ENCODE measurements at regions not wholly inside any gene's neighbourhood (a gene's known extent, or its start where the extent isn't known, plus 50 kb on each side); places are given as distances from the start of the nearest gene placed in this dataset.

DNA sequence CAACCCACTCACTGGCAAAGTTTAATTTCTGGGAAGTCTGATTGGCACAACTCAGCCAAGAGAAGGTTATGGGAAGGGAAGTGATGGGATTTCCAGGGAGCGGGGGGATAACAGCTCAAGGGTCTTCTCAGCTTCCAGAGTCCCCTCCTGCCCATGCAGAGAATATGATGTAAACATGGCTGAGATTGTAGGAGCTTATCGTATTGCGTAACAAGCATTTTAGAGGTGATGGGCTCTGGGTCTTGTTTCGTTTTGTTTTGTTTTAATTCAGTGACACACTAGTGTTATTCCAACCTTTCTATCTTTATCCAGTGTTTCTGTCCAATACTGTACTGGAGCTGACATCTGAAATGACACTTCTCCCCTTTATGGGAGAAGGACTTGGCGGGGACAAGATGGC is 762.1 kb upstream of the TMEM132C start:
- DNase-seq (ENCODE audit: low spot score), result no peak
- in situ Hi-C loops (cut with HindIII; ENCODE audit: low sequenced_read_pairs), result no loop called here

DNA sequence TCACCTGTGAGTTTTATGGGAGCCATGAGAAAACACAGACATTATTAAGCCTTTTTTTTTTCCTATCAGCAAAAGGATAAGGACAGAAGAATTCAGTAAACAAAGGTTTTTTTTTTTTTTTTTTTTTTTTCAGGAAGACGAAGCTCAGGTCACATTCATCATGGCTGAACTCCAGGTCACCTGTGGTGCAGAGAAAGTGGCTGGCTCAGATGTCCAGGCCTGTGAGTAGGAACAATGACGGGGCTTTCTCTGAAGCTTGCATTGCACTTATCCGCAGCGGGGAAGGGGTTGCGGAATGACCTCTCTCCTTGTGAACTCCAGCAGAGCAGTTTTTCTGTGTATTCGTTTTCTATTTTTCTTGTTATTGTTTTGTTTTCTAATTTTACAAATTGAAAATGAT is 759.6 kb upstream of the TMEM132C start:
- DNase-seq (ENCODE audit: low spot score), result peak; percentile 51
- in situ Hi-C loops (cut with HindIII; ENCODE audit: low sequenced_read_pairs), result no loop called here

DNA sequence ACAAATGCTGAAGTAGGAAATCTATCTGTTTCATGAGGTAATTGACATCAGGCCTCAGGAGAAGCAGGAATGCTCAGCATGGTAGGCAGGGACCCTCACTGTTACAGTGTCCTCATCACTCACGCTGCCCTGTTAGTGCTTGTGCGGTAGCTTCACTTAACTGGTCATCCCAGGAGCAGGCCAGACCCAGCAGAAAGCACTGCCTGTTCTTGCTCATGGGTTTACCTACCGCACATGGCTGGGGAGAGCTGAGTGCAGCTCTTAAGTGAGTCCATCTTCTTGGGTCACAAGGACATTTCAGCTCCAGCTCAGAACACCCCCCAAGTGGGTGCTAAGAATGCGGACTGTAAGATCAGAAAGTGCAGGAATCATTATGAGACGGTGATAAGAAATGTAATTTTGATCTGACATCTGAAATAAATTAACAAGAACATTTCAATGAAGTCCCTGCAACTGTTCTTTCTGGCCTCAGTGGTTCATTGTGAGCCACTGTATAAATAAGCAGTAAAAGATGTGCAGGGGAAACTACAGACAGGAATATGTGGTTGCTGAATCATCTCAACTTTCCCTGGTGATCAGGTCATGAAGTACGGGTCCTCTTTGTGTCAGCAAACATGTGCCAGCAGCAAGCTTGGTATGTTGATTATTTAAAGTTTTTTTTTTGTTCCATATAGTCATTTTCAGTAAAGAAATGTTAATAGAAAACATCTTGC is 757.7 kb upstream of the TMEM132C start:
- DNase-seq (ENCODE audit: low spot score), result no peak
- in situ Hi-C loops (cut with HindIII; ENCODE audit: low sequenced_read_pairs), result no loop called here

DNA sequence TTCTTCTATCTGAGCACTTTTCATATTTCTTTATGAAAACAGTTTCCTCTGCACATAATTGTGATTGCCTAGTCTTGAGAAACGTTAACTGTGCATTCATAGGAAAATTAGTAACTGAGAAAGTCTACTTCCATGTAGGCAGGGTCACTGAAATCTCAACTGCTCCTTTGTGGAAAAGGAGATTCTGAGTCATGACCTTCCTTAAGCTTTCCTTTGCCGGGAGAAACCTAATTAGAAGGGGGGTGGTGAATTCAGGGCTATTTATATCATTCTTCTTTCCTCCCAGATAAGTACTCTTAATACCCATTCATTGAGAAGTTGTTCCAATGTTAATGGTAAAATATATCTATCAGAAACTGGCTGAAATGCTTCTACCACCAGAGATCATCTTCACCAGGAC is 751.0 kb upstream of the TMEM132C start:
- no peak for DNase-seq (ENCODE audit: low spot score)
- in situ Hi-C loops (cut with HindIII; ENCODE audit: low sequenced_read_pairs), result no loop called here

DNA sequence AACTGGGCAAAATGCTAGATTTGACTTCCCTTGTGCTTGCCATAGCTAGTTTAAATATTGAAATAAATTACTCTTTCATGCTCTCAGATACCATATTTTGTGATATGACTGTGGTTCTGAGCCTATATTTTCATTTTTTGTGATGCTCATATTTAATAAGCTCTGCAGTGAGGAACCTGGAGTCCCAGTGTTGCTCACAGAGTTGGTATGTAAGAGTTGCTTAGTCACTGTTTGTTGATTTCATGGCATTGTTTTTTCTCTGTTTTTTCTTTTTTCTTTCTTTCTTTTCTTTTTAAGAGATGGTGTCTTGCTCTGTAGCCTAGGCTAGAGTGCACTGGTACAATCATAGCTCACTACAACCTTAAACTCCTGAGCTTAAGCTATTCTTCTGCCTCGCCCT is 750.5 kb upstream of the TMEM132C start:
- no peak for DNase-seq (ENCODE audit: low spot score)
- in situ Hi-C loops (cut with HindIII; ENCODE audit: low sequenced_read_pairs), result no loop called here

DNA sequence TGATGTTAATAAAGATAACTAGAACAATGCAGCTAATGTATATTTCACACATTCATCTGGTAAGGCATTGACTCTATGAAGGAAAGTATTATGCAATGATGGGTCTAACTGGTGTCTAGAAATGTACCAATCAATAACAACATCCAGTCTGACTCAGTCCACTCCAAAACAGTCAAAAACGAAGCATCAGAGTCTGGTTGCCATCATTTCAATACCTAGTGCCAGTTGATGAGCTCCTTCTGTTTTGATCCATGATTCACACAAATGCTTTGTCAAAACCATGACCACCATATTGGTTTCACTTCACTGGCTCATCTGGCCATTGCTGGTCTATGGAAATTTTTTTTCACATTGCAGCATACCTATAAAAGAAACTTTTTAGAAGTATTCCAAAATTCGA is 747.2 kb upstream of the TMEM132C start:
- in situ Hi-C loops (cut with HindIII; ENCODE audit: low sequenced_read_pairs), result no loop called here
- DNase-seq (ENCODE audit: low spot score), result no peak

DNA sequence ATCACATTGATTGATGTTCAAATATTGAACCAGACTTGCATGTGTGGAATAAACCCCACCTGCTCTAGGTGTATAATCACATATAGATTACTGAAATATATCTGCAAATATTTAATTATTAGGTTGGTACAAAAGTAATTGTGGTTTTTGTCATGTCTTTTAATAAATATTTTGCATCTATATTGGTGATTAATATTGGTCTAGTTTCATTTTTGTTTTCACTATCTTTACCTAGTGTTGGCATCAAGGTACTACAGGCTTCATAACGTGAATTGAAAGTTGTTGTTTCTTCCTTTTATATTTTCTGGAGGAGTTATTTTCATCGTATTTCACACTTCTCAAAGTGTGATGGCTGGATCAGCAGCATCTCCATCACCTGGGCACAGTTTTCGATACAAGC is 740.0 kb upstream of the TMEM132C start:
- DNase-seq (ENCODE audit: low spot score), result no peak
- in situ Hi-C loops (cut with HindIII; ENCODE audit: low sequenced_read_pairs), result no loop called here

DNA sequence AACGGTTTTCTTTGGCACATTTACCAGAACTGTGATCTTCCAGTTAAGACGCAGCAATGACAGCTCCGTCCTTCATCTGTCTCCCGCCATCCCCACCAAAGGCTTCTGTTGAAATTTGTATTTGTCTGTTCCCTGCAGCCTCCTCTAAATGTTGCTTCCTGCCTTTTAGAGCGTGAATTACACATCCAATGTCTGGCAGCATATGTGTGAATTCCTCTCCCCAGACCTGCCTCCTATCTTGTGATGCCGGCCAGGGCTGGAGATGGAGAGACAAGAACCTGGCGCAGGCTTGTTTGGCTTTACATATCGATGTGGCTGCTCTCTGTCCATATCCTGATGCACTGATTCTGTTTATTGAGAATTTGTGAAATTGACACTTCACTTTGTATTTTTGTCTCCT is 738.4 kb upstream of the TMEM132C start:
- DNase-seq (ENCODE audit: low spot score), result peak; percentile 47
- in situ Hi-C loops (cut with HindIII; ENCODE audit: low sequenced_read_pairs), result no loop called here

DNA sequence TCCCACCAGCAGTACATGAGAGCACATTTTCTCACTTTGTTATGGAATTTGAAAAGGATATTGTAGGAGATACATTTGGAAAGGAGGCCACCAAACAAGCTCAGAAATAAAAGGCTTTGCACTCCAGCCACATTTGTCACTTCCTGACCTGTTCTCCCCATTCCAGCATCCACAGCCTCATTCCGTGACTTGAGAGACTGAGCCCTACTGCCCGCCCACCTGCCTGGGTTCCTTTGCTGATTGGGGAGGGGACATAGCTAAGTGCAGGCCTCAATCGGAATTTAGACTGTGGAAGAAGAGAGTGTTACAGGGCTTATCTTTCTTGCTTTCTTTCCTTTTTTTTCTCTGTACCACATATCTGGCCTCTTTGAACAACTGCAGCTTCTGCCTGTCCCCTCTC is 735.4 kb upstream of the TMEM132C start:
- no peak for DNase-seq (ENCODE audit: low spot score)
- in situ Hi-C loops (cut with HindIII; ENCODE audit: low sequenced_read_pairs), result no loop called here

DNA sequence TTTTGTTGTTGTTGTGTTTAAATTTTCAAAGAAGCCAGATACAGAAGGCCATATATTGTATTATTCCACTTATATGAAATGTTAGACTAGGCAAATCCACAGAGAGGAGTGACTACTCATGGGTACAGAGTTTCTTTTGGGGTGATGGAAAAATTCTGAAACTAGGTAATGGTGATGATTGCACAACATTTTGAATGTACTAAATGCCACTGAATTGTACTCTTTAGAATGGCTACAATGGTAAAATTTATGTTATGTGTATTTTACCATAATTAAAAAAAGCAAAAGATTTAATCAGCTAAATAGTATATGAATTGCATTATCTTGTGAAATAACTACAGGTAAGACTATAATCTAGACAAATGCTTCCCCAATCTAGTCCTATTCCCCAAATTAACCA is 733.6 kb upstream of the TMEM132C start:
- in situ Hi-C loops (cut with HindIII; ENCODE audit: low sequenced_read_pairs), result no loop called here

DNA sequence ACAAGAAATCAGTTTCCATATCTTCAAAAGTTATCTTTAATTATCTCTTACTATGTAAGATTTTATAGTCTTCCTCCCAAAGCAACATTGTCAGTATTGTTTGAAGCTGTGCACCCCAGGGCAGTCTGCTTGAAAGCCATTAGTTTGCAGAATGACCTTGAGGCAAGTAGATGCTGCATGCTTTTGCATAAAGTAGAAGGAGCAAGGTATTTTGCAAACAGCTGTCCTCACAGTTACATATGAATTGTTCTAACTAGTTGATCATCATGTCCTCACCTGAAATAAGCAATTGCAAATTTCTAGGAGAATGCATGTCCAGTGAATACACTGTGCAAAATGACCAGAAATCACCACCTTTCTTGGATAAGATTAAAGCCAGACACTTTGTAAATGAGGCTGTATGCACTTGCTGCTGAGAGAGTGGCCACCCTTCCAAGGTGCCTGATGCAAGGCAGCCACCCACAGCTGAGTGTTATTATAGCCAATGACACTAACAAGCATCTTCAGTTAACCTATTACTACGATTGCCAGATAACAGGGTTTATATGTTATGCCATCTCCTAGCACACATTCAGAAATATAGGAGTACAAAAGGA is 730.0 kb upstream of the TMEM132C start:
- in situ Hi-C loops (cut with HindIII; ENCODE audit: low sequenced_read_pairs), result no loop called here
- DNase-seq (ENCODE audit: low spot score), result no peak

More for the DNA sequence above, 733.6 kb upstream of the TMEM132C start:
- DNase-seq (ENCODE audit: low spot score), result no peak

DNA sequence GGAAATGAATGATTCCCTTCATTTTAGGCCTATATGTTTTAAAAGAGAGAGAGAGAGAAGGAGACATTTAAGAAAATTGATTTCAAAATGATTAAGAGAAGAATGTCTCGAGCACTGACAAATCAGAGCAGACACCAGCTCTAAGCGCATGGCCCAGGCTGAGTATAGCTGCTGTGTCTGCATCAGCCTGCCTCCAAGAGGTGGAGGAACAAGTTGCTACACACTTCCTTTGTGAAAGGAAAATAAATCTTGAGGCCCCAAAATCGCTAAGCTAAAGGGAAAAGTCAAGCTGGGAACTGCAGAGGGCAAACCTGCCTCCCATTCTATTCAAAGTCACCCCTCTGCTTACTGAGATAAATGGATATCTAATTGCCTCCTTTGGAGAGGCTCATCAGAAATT is 728.7 kb upstream of the TMEM132C start:
- no peak for DNase-seq (ENCODE audit: low spot score)
- in situ Hi-C loops (cut with HindIII; ENCODE audit: low sequenced_read_pairs), result no loop called here

DNA sequence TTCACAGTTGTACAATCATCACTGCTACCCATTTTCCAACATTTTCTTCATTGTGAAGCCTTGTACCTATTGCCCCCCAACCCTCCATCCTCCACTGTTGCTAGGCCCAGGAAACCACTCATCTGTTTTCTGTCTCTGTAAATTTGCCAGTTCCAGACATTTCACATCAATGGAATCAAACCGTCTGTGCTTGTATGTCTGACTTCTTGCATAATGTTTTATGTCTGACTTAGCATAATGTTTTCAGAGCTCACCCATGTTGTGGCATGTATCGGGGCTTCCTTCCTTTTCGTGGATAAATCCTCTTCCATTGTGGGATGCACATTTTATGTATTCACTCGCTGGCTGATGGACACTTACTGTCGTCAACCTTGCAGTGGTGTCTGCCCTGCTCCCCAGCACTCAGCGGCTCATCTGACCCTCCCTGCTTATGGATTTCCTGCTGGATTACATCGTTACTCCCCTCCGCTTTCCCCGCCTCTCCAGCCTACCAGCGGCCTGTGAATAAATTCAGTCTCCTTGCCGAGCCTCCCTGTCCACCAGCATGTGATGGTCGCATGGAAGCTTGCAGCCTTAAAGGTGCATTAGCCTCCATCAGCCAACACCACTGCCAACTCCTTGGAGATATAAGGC is 727.6 kb upstream of the TMEM132C start:
- DNase-seq (ENCODE audit: low spot score), result no peak
- in situ Hi-C loops (cut with HindIII; ENCODE audit: low sequenced_read_pairs), result no loop called here

DNA sequence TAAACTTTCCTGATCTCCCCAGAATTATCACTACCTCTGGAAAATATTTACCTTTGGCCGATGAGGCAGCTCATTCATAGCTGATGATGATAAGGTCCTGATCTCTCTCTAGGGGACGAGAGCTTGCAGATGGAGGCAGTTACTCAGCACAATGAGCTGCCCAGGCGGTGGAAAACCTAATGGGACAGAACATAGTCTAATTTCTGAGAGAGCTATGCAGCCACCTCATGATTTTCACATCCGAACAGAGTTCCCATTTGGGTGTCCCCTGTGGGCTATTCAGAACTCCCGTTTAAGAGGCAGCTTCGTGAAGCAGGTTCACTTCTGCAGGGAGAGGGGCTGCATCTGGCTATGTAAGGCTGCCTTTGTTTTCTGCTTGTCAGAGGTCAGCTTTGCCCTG is 724.6 kb upstream of the TMEM132C start:
- DNase-seq (ENCODE audit: low spot score), result no peak
- in situ Hi-C loops (cut with HindIII; ENCODE audit: low sequenced_read_pairs), result no loop called here

DNA sequence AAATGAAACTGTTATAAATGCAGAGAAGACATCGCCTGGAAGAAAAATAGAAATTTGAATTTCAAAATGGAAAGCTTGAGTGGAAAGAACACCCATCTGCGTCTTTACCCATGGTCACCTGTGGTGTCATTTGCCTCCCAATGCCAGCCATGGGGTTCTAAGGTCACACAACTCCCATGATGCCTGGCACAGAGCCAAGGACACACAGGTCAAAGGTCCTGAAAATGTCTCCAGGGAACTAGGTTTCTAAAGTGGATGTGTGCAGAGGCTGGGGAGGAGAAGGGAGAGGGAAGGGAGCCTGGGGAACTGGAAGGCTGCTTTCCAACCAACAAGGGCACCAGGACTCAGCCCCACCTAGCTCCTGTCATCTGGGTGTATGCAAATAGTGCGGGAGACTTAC is 724.0 kb upstream of the TMEM132C start:
- in situ Hi-C loops (cut with HindIII; ENCODE audit: low sequenced_read_pairs), result no loop called here
- DNase-seq (ENCODE audit: low spot score), result no peak

DNA sequence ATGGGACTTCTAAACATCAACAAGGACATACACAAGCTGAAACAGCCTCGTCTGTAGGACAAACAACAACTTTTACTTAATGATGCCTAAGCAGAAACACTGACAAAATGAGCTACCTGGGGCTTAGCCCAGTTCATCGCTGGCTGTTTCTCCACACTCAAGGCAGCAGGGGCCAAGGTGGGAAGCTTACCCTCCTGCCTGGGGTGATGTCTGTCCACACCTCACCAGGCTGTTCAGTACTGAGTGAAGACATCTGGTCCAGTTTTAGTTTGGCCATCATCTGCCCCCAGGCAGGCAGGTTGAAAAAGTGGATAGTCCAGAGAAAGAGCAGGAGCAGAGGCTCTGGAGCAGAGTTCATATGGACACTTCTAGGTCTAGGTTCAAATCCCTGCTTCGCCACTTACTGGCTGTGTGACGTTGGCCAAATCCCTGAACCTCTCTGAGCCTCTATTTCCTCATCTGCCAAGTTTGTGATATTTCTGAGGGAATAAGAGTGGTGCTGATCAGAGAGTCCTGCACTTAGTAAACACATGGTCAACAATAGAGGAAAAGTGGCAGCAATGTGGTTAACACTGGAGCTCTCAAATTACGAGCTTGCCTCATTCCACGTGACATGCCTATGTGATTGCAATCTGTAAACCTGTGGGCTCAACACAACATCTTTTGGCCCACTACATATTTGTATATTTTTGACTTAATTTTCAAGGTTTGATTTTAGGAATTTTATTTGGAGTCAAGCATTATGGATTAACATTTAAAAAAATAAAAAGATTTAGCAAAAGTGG is 720.1 kb upstream of the TMEM132C start:
- in situ Hi-C loops (cut with HindIII; ENCODE audit: low sequenced_read_pairs), result no loop called here
- DNase-seq (ENCODE audit: low spot score), result no peak

DNA sequence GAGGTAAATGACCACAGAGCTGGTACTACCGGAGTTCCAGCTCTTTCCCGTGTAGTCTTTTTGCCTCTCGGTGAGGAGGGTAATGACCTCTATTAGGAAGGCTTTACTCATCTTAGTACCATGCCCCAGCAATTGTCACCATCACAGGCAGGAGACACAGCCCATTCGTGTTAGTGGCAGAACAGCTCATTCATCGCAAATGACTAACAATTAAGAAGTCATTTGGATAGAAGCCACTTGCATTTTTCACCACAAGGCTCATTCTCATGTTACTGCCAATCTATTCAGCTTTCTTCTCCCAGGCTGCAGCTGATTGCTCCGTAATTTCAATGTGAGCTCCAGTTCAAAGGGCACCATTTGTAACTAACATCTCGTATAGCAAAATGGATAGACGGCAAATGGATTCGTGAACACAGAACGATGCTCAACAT is 718.8 kb upstream of the TMEM132C start:
- DNase-seq (ENCODE audit: low spot score), result no peak
- in situ Hi-C loops (cut with HindIII; ENCODE audit: low sequenced_read_pairs), result no loop called here

DNA sequence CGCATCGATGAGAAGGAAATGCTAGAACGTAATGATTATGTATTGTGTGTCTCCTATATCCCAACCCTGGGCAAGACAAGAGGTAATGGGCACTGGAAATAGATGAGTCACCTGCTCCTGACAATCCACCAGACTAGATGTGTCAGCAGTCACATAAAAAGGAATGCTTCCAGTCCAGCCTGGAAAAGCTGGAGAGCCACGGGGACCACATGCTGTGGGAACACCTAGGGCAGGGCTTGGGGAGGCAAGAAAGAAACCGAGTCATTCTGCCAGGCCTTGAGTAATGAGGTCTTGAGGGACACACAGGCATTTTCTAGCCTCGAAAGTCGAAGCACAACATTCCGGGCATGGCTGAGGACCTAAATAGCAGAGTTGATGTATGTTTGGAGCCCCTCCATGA is 716.7 kb upstream of the TMEM132C start:
- in situ Hi-C loops (cut with HindIII; ENCODE audit: low sequenced_read_pairs), result no loop called here
- no peak for DNase-seq (ENCODE audit: low spot score)

DNA sequence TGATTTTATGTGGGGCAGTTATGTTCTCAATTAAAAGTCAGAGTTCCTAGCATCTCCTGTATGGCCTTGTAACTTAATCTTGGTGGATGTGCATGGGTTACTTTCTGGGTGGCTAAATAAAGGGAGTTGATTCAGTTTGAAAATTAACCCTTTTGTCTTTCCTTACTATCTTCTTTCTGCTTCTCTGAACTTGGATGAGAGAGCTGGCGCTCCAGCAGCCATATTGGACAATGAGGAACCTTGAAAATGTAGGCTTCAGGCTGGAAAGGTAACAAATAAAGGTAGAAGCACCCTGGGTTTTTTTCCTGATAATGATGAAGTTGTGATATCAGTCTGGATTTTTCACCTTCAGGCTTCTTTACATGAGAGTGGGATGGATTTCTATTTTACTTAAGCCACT is 714.1 kb upstream of the TMEM132C start:
- DNase-seq (ENCODE audit: low spot score), result no peak

DNA sequence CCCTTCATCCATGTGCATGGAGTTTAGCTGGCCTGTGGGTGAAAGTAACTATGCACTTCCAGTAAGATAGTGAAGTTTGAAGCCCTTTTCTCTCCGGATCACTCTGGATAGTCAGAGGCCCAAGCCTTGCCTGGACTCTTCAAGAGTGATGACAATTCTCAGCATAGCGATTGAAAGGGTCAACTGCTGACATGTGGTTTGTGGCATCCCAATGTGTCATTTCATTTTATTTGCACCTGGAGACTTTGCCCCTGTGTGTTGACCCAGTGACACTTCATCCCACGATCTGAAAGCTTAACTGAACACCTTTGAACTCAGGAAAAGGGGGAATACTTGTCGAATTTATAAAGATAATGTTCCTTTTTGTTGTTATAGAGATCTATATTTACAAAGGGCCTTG is 711.9 kb upstream of the TMEM132C start:
- DNase-seq (ENCODE audit: low spot score), result no peak
- in situ Hi-C loops (cut with HindIII; ENCODE audit: low sequenced_read_pairs), result no loop called here

More for the DNA sequence above, 714.1 kb upstream of the TMEM132C start:
- in situ Hi-C loops (cut with HindIII; ENCODE audit: low sequenced_read_pairs), result no loop called here

Data from G401 (cell line).